Upper lobe of left lung (tissue), 6 donors: ENCODE measurements at regions not wholly inside any gene's neighbourhood (a gene's known extent, or its start where the extent isn't known, plus 50 kb on each side); places are given as distances from the start of the nearest gene placed in this dataset.

Source experiments
- ATAC-seq, 2 donors: fragments of 200-7000 bp; cut with Tn5 transposase; one replicate each; pipeline ENCODE4 v1.9.1; 2022; ENCODE audit warnings: mild to moderate bottlenecking in 2 of 2, moderate library complexity in 2 of 2; ENCODE audit not compliant: low FRiP score in 2 of 2
- DNase-seq, 2 donors: peaks; one replicate each; pipeline ENCODE4 v3.0.0-alpha.2; 2019 to 2020
- H3K27ac ChIP-seq, 4 donors: fragments of 200-600 bp; sonication (generic); one replicate each; pipeline ENCODE4 v1.5.1; 2016 to 2019
- H3K27me3 ChIP-seq, 4 donors: fragments of 200-600 bp; sonication (generic); one replicate each; pipeline ENCODE4 v1.5.1; 2017 to 2019
- H3K36me3 ChIP-seq, 4 donors: fragments of 200-600 bp; sonication (generic); one replicate each; pipeline ENCODE4 v1.5.1; 2016 to 2019
- H3K4me1 ChIP-seq, 4 donors: fragments of 200-600 bp; sonication (generic); one replicate each; pipeline ENCODE4 v1.5.1; 2018 to 2019
- H3K4me3 ChIP-seq, 4 donors: fragments of 200-600 bp; sonication (generic); one replicate each; pipeline ENCODE4 v1.5.1; 2017 to 2019; ENCODE audit warnings: mild to moderate bottlenecking in 2 of 4, moderate library complexity in 1 of 4
- H3K9me3 ChIP-seq, 4 donors: fragments of 200-600 bp; sonication (generic); one replicate each; pipeline ENCODE4 v1.5.1; 2018 to 2019
- CTCF ChIP-seq, 6 experiments: fragments of 450-650 bp in 4 of 6; fragments of 200-600 bp in 2 of 6; sonication (generic) in 2 of 6; IDR thresholded peaks; one replicate each; pipeline ENCODE4 v1.5.1; 2016 to 2019; ENCODE audit warnings: antibody characterized with exemption in 6 of 6
- EP300 ChIP-seq, 4 donors: sonication (generic); formaldehyde crosslinking; IDR thresholded peaks; one replicate each; pipeline ENCODE4 v1.5.1; 2017; ENCODE audit warnings: antibody characterized with exemption in 4 of 4, control low read depth in 2 of 4
- POLR2A ChIP-seq, 4 donors: fragments of 450-650 bp; IDR thresholded peaks; one replicate each; pipeline ENCODE4 v1.5.1; 2016 to 2017; ENCODE audit warnings: antibody characterized with exemption in 4 of 4, mild to moderate bottlenecking in 2 of 4
- POLR2AphosphoS5 ChIP-seq, 2 donors: sonication (generic); formaldehyde crosslinking; IDR thresholded peaks; one replicate each; pipeline ENCODE4 v1.5.1; 2017; ENCODE audit warnings: antibody characterized with exemption in 2 of 2
- WGBS, 2 donors: methylation state at CpG; one replicate each; pipeline ENCODE4 v1.1.5; 2017 to 2018; 5-methylcytosine and 5-hydroxymethylcytosine counted together
- donor health status: DM: no; HTN: no; CAD: no; lungs with moderate emphysema.
- donor health status: DM: no; HTN: yes; CAD: no; lungs with severe emphysema.

GRCh38 chr16:49932946-49933345 lies 77.0 kb upstream of the ZNF423 start:
- Histone ChIP-seq H3K27ac (no peak overlapping the region), H3K9me3 (no peaks in the 10 kb centered on the region), H3K36me3 (no peaks in the 10 kb centered on the region), H3K4me1 (peaks cover 0 to 8% (median 3%) of the 10 kb centered on the region in 4 donors), H3K4me3 (no peak overlapping the region), H3K27me3 (no peaks in the 10 kb centered on the region)
- WGBS, 2 donors = 35 to 52% methylated on average over 4 of the region's 4 CpGs
- DNase-seq (no peak), ATAC-seq (peak in 1 of 2 donors; percentile 53)
- TF ChIP-seq POLR2AphosphoS5 (IDR thresholded peaks at IDR 0.05) (peak in 1 of 2 donors; percentile 33), CTCF (IDR thresholded peaks at IDR 0.05) (no peak), EP300 (IDR thresholded peaks at IDR 0.05) (no peak)

- Histone ChIP-seq H3K36me3 (no peaks in the 10 kb centered on the region), H3K4me1 (peaks cover 0 to 8% (median 0%) of the 10 kb centered on the region in 4 donors), H3K9me3 (no peaks in the 10 kb centered on the region), H3K27ac (no peak overlapping the region), H3K4me3 (no peak overlapping the region), H3K27me3 (no peaks in the 10 kb centered on the region)
- ATAC-seq = peak in 1 of 2 donors; percentile 6
- peak in 1 of 2 donors; percentile 8 for DNase-seq
- TF ChIP-seq POLR2A (IDR thresholded peaks at IDR 0.05) (no peak), POLR2AphosphoS5 (IDR thresholded peaks at IDR 0.05) (no peak), CTCF (IDR thresholded peaks at IDR 0.05) (no peak), EP300 (IDR thresholded peaks at IDR 0.05) (no peak)
- WGBS, 2 donors = 88 to 89% methylated on average over 6 of the region's 6 CpGs
Measured at GRCh38 chr16:49936791-49937190, 80.9 kb upstream of the ZNF423 start.

GRCh38 chr16:49937886-49938285 lies 82.0 kb upstream of the ZNF423 start:
- no peak for ATAC-seq
- Histone ChIP-seq H3K27me3 (no peaks in the 10 kb centered on the region), H3K36me3 (no peaks in the 10 kb centered on the region), H3K4me3 (no peak overlapping the region), H3K9me3 (no peaks in the 10 kb centered on the region), H3K4me1 (no peaks in the 10 kb centered on the region), H3K27ac (no peak overlapping the region)
- TF ChIP-seq EP300 (IDR thresholded peaks at IDR 0.05) (no peak), POLR2A (IDR thresholded peaks at IDR 0.05) (no peak), POLR2AphosphoS5 (IDR thresholded peaks at IDR 0.05) (no peak), CTCF (IDR thresholded peaks at IDR 0.05) (no peak)
- 86 to 88% methylated on average over 7 of the region's 7 CpGs for WGBS, 2 donors
- DNase-seq = peak in 1 of 2 donors; percentile 10

GRCh38 chr16:49939495-49939894 lies 83.6 kb upstream of the ZNF423 start:
- H3K27ac ChIP-seq = no peak overlapping the region
- no peaks in the 10 kb centered on the region for H3K27me3 ChIP-seq
- no peaks in the 10 kb centered on the region for H3K36me3 ChIP-seq
- WGBS, 2 donors = 89 to 91% methylated on average over 2 of the region's 2 CpGs
- DNase-seq = peak in 1 of 2 donors; percentile 5
- no peak overlapping the region for H3K4me3 ChIP-seq
- ATAC-seq = no peak
- no peaks in the 10 kb centered on the region for H3K4me1 ChIP-seq
- no peaks in the 10 kb centered on the region for H3K9me3 ChIP-seq
- no peak for TF ChIP-seq POLR2AphosphoS5 (IDR thresholded peaks at IDR 0.05)
- TF ChIP-seq POLR2A (IDR thresholded peaks at IDR 0.05) = no peak
- no peak for TF ChIP-seq CTCF (IDR thresholded peaks at IDR 0.05)
- no peak for TF ChIP-seq EP300 (IDR thresholded peaks at IDR 0.05)

- H3K9me3 ChIP-seq = no peaks in the 10 kb centered on the region
- H3K27ac ChIP-seq = no peak overlapping the region
- H3K27me3 ChIP-seq = no peaks in the 10 kb centered on the region
- H3K36me3 ChIP-seq = no peaks in the 10 kb centered on the region
- no peak for TF ChIP-seq EP300 (IDR thresholded peaks at IDR 0.05)
- no peak for TF ChIP-seq POLR2AphosphoS5 (IDR thresholded peaks at IDR 0.05)
- no peak for TF ChIP-seq CTCF (IDR thresholded peaks at IDR 0.05)
- no peak for TF ChIP-seq POLR2A (IDR thresholded peaks at IDR 0.05)
- WGBS, 2 donors = 87 to 90% methylated on average over 13 of the region's 13 CpGs
- DNase-seq = peak in 1 of 2 donors; percentile 15
- ATAC-seq = no peak
- H3K4me1 ChIP-seq = no peaks in the 10 kb centered on the region
- no peak overlapping the region for H3K4me3 ChIP-seq
Measured at GRCh38 chr16:49940464-49941224, 84.4 kb upstream of the CNEP1R1 start.
